Liver (tissue), 8 donors: ENCODE measurements at regions not wholly inside any gene's neighbourhood (a gene's known extent, or its start where the extent isn't known, plus 50 kb on each side); places are given as distances from the start of the nearest gene placed in this dataset.

Experiments used
- DNase-seq: peaks from one replicate; pipeline ENCODE4 v3.0.0-alpha.2; 2017; ENCODE audit warnings: low spot score
- H3K27ac ChIP-seq, 2 donors: one replicate each; pipeline ENCODE4 v1.7.0; 2013; ENCODE audit warnings: inconsistent platforms in 2 of 2, low read length in 2 of 2, control low read depth in 1 of 2, low read depth in 1 of 2, mild to moderate bottlenecking in 1 of 2
- H3K27me3 ChIP-seq, 4 donors: one replicate each; pipeline versions ENCODE4 v1.6.1 to v1.7.0; 2013; ENCODE audit warnings: low read length in 3 of 4, inconsistent platforms in 1 of 4, mild to moderate bottlenecking in 1 of 4, moderate library complexity in 1 of 4; ENCODE audit not compliant: control insufficient read depth in 4 of 4, insufficient read depth in 4 of 4
- H3K36me3 ChIP-seq, 4 donors: one replicate each; pipeline versions ENCODE4 v1.6.1 to v1.7.0; 2013; ENCODE audit warnings: low read length in 3 of 4, mild to moderate bottlenecking in 3 of 4, low read depth in 1 of 4, moderate library complexity in 1 of 4; ENCODE audit not compliant: control insufficient read depth in 4 of 4, insufficient read depth in 3 of 4
- H3K4me1 ChIP-seq, 4 donors: one replicate each; pipeline versions ENCODE4 v1.6.1 to v1.7.0; 2013; ENCODE audit warnings: low read length in 3 of 4, mild to moderate bottlenecking in 3 of 4, moderate library complexity in 1 of 4; ENCODE audit not compliant: control insufficient read depth in 4 of 4, insufficient read depth in 4 of 4
- H3K4me3 ChIP-seq, 3 donors: one replicate each; pipeline versions ENCODE4 v1.6.1 to v1.7.0; 2013; ENCODE audit warnings: low read length in 3 of 3, control low read depth in 1 of 3, low read depth in 1 of 3, mild to moderate bottlenecking in 1 of 3
- H3K9ac ChIP-seq, 2 donors: one replicate each; pipeline ENCODE4 v1.7.0; 2013; ENCODE audit warnings: low read length in 2 of 2, mild to moderate bottlenecking in 2 of 2, moderate library complexity in 2 of 2, control low read depth in 1 of 2, low read depth in 1 of 2
- H3K9me3 ChIP-seq, 4 donors: one replicate each; pipeline versions ENCODE4 v1.6.1 to v1.7.0; 2013; ENCODE audit warnings: low read length in 3 of 4; ENCODE audit not compliant: control insufficient read depth in 4 of 4
- EGR1 ChIP-seq, 2 donors: IDR thresholded peaks; 2 replicates each; pipeline ENCODE4 v1.6.1; 2016 to 2018; ENCODE audit warnings: antibody characterized with exemption in 2 of 2, low read depth in 2 of 2
- FOXA2 ChIP-seq: IDR thresholded peaks from 2 replicates; pipeline ENCODE4 v1.6.1; 2016; ENCODE audit warnings: antibody characterized with exemption
- HNF4A ChIP-seq, 2 donors: conservative IDR thresholded peaks; 2 replicates each; pipeline ENCODE4 v1.6.1; 2016; ENCODE audit warnings: antibody characterized with exemption in 2 of 2, mild to moderate bottlenecking in 2 of 2
- HNF4G ChIP-seq: IDR thresholded peaks from 2 replicates; pipeline ENCODE4 v1.6.1; 2016; ENCODE audit warnings: antibody characterized with exemption
- JUND ChIP-seq, 2 donors: IDR thresholded peaks; 2 replicates each; pipeline ENCODE4 v1.6.1; 2016; ENCODE audit warnings: antibody characterized with exemption in 2 of 2
- NR2F2 ChIP-seq: IDR thresholded peaks from 2 replicates; pipeline ENCODE4 v1.6.1; 2016; ENCODE audit warnings: antibody characterized with exemption
- RXRA ChIP-seq, 2 donors: IDR thresholded peaks; 2 replicates each; pipeline ENCODE4 v1.6.1; 2017 to 2018; ENCODE audit warnings: antibody characterized with exemption in 2 of 2, mild to moderate bottlenecking in 1 of 2
- SP1 ChIP-seq: IDR thresholded peaks from 2 replicates; pipeline ENCODE4 v1.6.1; 2018; ENCODE audit warnings: antibody characterized with exemption, mild to moderate bottlenecking
- YY1 ChIP-seq: IDR thresholded peaks from 2 replicates; pipeline ENCODE4 v1.6.1; 2016; ENCODE audit warnings: antibody characterized with exemption, mild to moderate bottlenecking
- WGBS: extraction: QIAGEN DNeasy Blood & Tissue Kit; methylation state at CpG from one replicate; pipeline ENCODE4 v1.1.7; 2013; 5-methylcytosine and 5-hydroxymethylcytosine counted together
- TF ChIP-seq, protein P1 (sequence below): IDR thresholded peaks from 2 replicates; pipeline ENCODE4 v1.6.1; 2016; ENCODE audit warnings: antibody characterized with exemption, mild to moderate bottlenecking
- TF ChIP-seq, protein P2 (sequence below): IDR thresholded peaks from 2 replicates; pipeline ENCODE4 v1.6.1; 2016; ENCODE audit warnings: antibody characterized with exemption
- TF ChIP-seq, protein P3 (sequence below): fragments of 150-350 bp; IDR thresholded peaks from 2 replicates; pipeline ENCODE4 v1.5.1; 2017; ENCODE audit warnings: improper control_type of control experiment, low read depth, low read length; ENCODE audit not compliant: missing input control
- TF ChIP-seq, protein P4 (sequence below): IDR thresholded peaks from 2 replicates; pipeline ENCODE4 v1.6.1; 2016; ENCODE audit warnings: antibody characterized with exemption
- donor health status: healthy.
- donor health status: healthy.
- donor health status: healthy.
- donor health status: healthy.
- donor health status: healthy.

DNA sequence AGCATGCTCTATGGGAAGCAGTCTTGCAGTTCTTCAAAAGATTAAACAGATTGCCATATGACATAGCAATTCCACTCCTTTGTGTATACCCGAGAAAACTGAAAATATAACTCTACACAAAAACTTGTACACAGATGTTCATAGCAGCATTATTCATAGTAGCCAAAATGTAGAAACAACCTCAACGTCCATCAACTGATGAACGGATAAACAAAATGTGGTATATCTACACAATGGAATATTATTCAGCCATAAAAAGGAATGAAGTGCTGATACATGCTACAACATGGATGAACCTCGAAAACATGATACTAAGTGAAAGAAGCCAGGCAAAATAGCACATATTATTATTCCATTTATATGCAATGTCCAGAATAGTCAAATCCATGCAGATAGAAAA is 221.2 kb upstream of the PSMD7 start:
- no peaks in the 10 kb centered on the region for H3K27me3 ChIP-seq
- 79% methylated on average over 4 of the region's 4 CpGs for WGBS

DNA sequence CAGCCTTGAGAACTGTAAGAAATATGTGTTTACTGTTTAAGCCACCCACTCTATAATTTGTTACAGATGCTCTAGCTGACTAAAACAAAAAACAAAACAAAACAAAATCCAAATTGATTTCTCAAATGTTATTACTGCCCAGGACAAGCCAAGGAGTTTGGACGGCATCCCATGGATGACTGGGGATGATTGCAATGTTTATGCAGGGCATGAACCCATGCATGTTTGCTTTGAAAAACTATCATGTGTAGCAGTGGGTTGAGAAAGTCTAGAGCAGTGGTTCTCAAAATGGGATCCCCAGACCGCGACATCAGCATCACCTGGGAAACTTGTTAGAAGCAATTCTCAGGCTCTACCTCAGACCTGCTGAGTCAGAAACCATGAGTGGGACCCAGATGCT is 223.2 kb upstream of the PSMD7 start:
- no peak overlapping the region for H3K27ac ChIP-seq
- WGBS: 59% methylated on average over 3 of the region's 3 CpGs
- DNase-seq: no peak
- TF ChIP-seq JUND (IDR thresholded peaks at IDR 0.05) (peak in 1 of 2 donors; percentile 23), FOXA2 (peak; percentile 37), SP1 (peak; percentile 7), HNF4A (conservative IDR thresholded peaks at IDR 0.05) (peak in 1 of 2 donors; percentile 31), RXRA (IDR thresholded peaks at IDR 0.05) (peak; percentile 29 to 70), YY1 (no peak), NR2F2 (no peak)
- H3K36me3 ChIP-seq: no peaks in the 10 kb centered on the region
- H3K9me3 ChIP-seq: peaks cover 0 to 3% (median 0%) of the 10 kb centered on the region in 4 donors
- no peak overlapping the region for H3K9ac ChIP-seq
- no peak overlapping the region for H3K4me3 ChIP-seq
- peaks cover 0 to 3% (median 1%) of the 10 kb centered on the region in 4 donors for H3K4me1 ChIP-seq
- H3K27me3 ChIP-seq: no peaks in the 10 kb centered on the region

More for the DNA sequence above, 221.2 kb upstream of the PSMD7 start:
- Histone ChIP-seq H3K27ac (no peak overlapping the region), H3K4me3 (no peak overlapping the region), H3K4me1 (peaks cover 0 to 3% (median 1%) of the 10 kb centered on the region in 4 donors), H3K36me3 (no peaks in the 10 kb centered on the region), H3K9me3 (peaks cover 0 to 3% (median 0%) of the 10 kb centered on the region in 4 donors), H3K9ac (no peak overlapping the region)
- DNase-seq: no peak
- TF ChIP-seq, protein P1, sequence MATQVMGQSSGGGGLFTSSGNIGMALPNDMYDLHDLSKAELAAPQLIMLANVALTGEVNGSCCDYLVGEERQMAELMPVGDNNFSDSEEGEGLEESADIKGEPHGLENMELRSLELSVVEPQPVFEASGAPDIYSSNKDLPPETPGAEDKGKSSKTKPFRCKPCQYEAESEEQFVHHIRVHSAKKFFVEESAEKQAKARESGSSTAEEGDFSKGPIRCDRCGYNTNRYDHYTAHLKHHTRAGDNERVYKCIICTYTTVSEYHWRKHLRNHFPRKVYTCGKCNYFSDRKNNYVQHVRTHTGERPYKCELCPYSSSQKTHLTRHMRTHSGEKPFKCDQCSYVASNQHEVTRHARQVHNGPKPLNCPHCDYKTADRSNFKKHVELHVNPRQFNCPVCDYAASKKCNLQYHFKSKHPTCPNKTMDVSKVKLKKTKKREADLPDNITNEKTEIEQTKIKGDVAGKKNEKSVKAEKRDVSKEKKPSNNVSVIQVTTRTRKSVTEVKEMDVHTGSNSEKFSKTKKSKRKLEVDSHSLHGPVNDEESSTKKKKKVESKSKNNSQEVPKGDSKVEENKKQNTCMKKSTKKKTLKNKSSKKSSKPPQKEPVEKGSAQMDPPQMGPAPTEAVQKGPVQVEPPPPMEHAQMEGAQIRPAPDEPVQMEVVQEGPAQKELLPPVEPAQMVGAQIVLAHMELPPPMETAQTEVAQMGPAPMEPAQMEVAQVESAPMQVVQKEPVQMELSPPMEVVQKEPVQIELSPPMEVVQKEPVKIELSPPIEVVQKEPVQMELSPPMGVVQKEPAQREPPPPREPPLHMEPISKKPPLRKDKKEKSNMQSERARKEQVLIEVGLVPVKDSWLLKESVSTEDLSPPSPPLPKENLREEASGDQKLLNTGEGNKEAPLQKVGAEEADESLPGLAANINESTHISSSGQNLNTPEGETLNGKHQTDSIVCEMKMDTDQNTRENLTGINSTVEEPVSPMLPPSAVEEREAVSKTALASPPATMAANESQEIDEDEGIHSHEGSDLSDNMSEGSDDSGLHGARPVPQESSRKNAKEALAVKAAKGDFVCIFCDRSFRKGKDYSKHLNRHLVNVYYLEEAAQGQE: no peak
- TF ChIP-seq, protein P2, sequence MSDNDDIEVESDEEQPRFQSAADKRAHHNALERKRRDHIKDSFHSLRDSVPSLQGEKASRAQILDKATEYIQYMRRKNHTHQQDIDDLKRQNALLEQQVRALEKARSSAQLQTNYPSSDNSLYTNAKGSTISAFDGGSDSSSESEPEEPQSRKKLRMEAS: no peak
- TF ChIP-seq HNF4A (conservative IDR thresholded peaks at IDR 0.05) (no peak), HNF4G (no peak), JUND (IDR thresholded peaks at IDR 0.05) (no peak), NR2F2 (no peak), YY1 (no peak), SP1 (no peak)
- TF ChIP-seq, protein P3, sequence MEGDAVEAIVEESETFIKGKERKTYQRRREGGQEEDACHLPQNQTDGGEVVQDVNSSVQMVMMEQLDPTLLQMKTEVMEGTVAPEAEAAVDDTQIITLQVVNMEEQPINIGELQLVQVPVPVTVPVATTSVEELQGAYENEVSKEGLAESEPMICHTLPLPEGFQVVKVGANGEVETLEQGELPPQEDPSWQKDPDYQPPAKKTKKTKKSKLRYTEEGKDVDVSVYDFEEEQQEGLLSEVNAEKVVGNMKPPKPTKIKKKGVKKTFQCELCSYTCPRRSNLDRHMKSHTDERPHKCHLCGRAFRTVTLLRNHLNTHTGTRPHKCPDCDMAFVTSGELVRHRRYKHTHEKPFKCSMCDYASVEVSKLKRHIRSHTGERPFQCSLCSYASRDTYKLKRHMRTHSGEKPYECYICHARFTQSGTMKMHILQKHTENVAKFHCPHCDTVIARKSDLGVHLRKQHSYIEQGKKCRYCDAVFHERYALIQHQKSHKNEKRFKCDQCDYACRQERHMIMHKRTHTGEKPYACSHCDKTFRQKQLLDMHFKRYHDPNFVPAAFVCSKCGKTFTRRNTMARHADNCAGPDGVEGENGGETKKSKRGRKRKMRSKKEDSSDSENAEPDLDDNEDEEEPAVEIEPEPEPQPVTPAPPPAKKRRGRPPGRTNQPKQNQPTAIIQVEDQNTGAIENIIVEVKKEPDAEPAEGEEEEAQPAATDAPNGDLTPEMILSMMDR: no peak
- TF ChIP-seq, protein P4, sequence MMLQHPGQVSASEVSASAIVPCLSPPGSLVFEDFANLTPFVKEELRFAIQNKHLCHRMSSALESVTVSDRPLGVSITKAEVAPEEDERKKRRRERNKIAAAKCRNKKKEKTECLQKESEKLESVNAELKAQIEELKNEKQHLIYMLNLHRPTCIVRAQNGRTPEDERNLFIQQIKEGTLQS: no peak

DNA sequence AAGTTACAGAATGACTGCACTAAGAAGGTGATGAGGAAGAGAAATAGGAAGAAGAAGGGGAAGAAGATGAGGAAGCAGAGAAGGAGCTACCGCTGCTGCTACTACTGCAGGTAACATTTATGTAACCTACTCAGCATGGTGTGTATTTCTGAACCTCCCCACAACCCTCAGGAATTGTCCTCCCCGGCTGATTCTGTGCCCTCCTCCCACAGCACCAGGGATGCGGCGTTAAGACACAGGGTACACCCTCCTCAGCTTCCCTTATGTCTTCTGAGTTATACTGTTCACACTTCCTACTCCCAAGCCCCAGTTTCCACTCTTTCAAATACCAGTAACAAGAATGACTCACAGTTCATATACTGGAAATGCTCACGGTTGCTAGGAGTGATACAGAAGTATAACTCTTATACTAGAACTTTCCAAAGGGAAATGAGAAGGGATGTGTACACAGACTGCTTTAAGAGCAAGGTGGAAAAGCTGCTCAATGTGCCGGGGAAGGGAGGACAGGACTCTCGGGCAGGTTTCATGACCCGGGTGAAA is 224.5 kb upstream of the PSMD7 start:
- WGBS: 78% methylated on average over 8 of the region's 8 CpGs
- Histone ChIP-seq H3K4me1 (peaks cover 0 to 3% (median 1%) of the 10 kb centered on the region in 4 donors), H3K9ac (no peak overlapping the region), H3K36me3 (no peaks in the 10 kb centered on the region), H3K4me3 (no peak overlapping the region), H3K27ac (no peak overlapping the region), H3K9me3 (peaks cover 0 to 3% (median 0%) of the 10 kb centered on the region in 4 donors), H3K27me3 (no peaks in the 10 kb centered on the region)
- TF ChIP-seq EGR1 (IDR thresholded peaks at IDR 0.05; ENCODE audit: low read depth in 2 of 2) (no peak), FOXA2 (no peak), SP1 (no peak), HNF4A (conservative IDR thresholded peaks at IDR 0.05) (no peak)
- TF ChIP-seq, protein P3: no peak
- TF ChIP-seq, protein P2: no peak
- DNase-seq: no peak
